ENCODE measurements at regions not wholly inside any gene's neighbourhood (a gene's known extent, or its start where the extent isn't known, plus 50 kb on each side); places are given as distances from the start of the nearest gene placed in this dataset.

GRCh38 chr7:42730586-42730985, 181.3 kb downstream of the C7orf25 start:
- H3K9me2 ChIP-seq = peaks cover 6% of the 10 kb centered on the region; the same call in 1 of the 2 replicates
- no peaks in the 10 kb centered on the region for H3K4me1 ChIP-seq (ENCODE audit: control insufficient read depth in 1 of 2, insufficient read depth in 2 of 2, low read depth in 1 of 2, low read length in 1 of 2)
- H3K4me2 ChIP-seq = no peak overlapping the region
- no peak overlapping the region for H3K4me3 ChIP-seq (ENCODE audit: low read depth in 2 of 2, low read length in 1 of 2)
- H3K36me3 ChIP-seq (replicated peaks in 1 of 2; ENCODE audit: control insufficient read depth in 1 of 2, insufficient read depth in 2 of 2, low read length in 1 of 2) = no peaks in the 10 kb centered on the region
- H3K79me2 ChIP-seq (ENCODE audit: insufficient read depth) = no peaks in the 10 kb centered on the region
- no peaks in the 10 kb centered on the region for H4K20me1 ChIP-seq (ENCODE audit: insufficient read depth)
- TF ChIP-seq TAF1 (IDR thresholded peaks at IDR 0.05; ENCODE audit: borderline replicate concordance, low read depth, low read length) (no peak), NFIC (IDR thresholded peaks at IDR 0.05; ENCODE audit: borderline replicate concordance) (no peak), TEAD4 (IDR thresholded peaks at IDR 0.05; ENCODE audit: borderline replicate concordance, insufficient read depth) (no peak), NRF1 (IDR thresholded peaks at IDR 0.05; ENCODE audit: low read depth, low read length) (no peak), RXRA (IDR thresholded peaks at IDR 0.05; ENCODE audit: borderline replicate concordance, low read depth) (no peak), REST (IDR thresholded peaks at IDR 0.05; ENCODE audit: low read depth, low read length) (no peak), POLR2AphosphoS5 (IDR thresholded peaks at IDR 0.05; ENCODE audit: low read depth, low read length) (no peak), ELF1 (IDR thresholded peaks at IDR 0.05) (no peak), EP300 (IDR thresholded peaks at IDR 0.05; ENCODE audit: borderline replicate concordance in 1 of 2, low read depth in 1 of 2, low read length in 1 of 2) (no peak), PBX3 (IDR thresholded peaks at IDR 0.05) (no peak), USF1 (IDR thresholded peaks at IDR 0.05; ENCODE audit: borderline replicate concordance, low read depth) (no peak), GABPA (IDR thresholded peaks at IDR 0.05; ENCODE audit: low read depth) (no peak), RCOR1 (IDR thresholded peaks at IDR 0.05; ENCODE audit: low read length) (no peak), FOXJ3 (CRISPR knock-in tag; IDR thresholded peaks at IDR 0.05) (no peak), MXI1 (IDR thresholded peaks at IDR 0.05; ENCODE audit: low read depth, low read length) (no peak), CTCF (IDR thresholded peaks at IDR 0.05) (no peak)
- no peak for DNase-seq
- 3% methylated on average over 1 of the region's 1 CpG for WGBS (ENCODE audit: low lambda C conversion rate)
- H3K9ac ChIP-seq = no peak overlapping the region
- H3K9me3 ChIP-seq = no peaks in the 10 kb centered on the region
- POLR2A ChIA-PET = interaction anchor here (0.7 kb wide), 1 partner anchor 512 kb away, joined by 3 read pairs; no protein-coding TSS in a partner anchor
- CTCF ChIA-PET = interaction anchor here (1.3 kb wide), 1 partner anchor 15 kb away, joined by 13 read pairs; no protein-coding TSS in a partner anchor
- no peaks in the 10 kb centered on the region for H3F3A ChIP-seq (replicated peaks; ENCODE audit: insufficient read depth)
- no peaks in the 10 kb centered on the region for H3K27me3 ChIP-seq (ENCODE audit: insufficient read depth)
- no peak overlapping the region for H2AFZ ChIP-seq (ENCODE audit: low read depth)
- H3K27ac ChIP-seq (ENCODE audit: low read depth in 2 of 2, low read length in 1 of 2) = no peak overlapping the region

Measured in SK-N-SH (cell line).